Activated naive CD4-positive, alpha-beta T cell treated with anti-CD3 and anti-CD28 coated beads, Interleukin-2, amount 50 U/mL, for 72 hours (primary cell): ENCODE measurements at regions not wholly inside any gene's neighbourhood (a gene's known extent, or its start where the extent isn't known, plus 50 kb on each side); places are given as distances from the start of the nearest gene placed in this dataset.

Source experiments
- ATAC-seq, 2 donors: fragments of 150-1000 bp; cut with Tn5 transposase; 2 replicates each; pipeline ENCODE4 v1.10.0; 2021; ENCODE audit warnings: mild to moderate bottlenecking in 2 of 2, moderate library complexity in 2 of 2
- DNase-seq, 2 donors: peaks; one replicate each; pipeline ENCODE4 v3.0.0; 2021 to 2022; ENCODE audit warnings: low spot score in 2 of 2
- H3K27ac Mint-ChIP-seq, 2 donors: one replicate each; pipeline ENCODE4 v1.8.0; 2022; ENCODE audit warnings: mild to moderate bottlenecking in 2 of 2, mixed read lengths in 2 of 2
- H3K36me3 Mint-ChIP-seq, 2 donors: one replicate each; pipeline ENCODE4 v1.8.0; 2022; ENCODE audit warnings: mixed read lengths in 2 of 2
- H3K9me3 Mint-ChIP-seq, 2 donors: one replicate each; pipeline ENCODE4 v1.8.0; 2022; ENCODE audit warnings: mixed read lengths in 2 of 2

DNA sequence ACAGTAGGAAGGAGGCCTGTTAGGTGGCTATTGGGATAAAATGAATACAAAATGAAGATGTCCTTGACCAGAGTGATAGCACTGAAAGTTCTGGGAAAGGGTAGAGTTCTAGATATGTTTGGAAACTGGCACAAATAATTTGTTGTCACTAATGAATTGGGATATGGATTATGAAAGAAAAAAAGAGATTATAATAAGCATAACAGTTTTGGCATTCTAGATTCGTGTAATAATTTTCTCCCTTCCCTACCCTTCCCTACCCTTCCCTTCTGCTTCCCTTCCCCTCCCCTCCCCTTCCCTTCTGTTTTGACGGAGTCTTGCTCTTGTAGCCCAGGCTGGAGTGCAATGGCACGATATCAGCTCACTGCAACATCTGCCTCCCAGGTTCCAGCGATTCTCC lies 271.0 kb upstream of the PRR20A start:
- no peak for DNase-seq
- H3K9me3 Mint-ChIP-seq: peaks cover 6% of the 10 kb centered on the region in 2 donors

DNA sequence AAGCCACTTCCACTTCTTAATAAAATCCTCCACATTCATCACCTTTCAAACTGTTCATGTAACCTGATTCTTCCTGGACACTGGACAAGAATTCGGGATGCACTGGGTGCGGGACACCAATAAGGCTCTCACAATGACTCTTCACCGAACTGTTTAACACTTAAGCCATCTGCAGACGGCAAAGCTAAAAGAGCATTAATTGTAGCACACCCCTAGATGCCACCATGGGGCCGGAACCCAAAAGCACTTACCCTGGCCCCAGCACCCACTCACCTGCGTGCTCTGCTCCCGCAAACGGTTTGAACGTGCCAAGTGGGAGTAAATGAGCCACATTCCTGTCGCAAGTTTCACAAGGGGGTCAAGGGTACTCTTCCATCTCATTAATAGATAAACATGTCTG lies 254.3 kb upstream of the PRR20A start:
- Mint-ChIP-seq H3K9me3 (peaks cover 14 to 20% of the 10 kb centered on the region in 2 donors), H3K36me3 (no peaks in the 10 kb centered on the region), H3K27ac (no peak overlapping the region)
- no peak for ATAC-seq
- no peak for DNase-seq

More for the DNA sequence above, 271.0 kb upstream of the PRR20A start:
- ATAC-seq: no peak
- H3K27ac Mint-ChIP-seq: no peak overlapping the region
- no peaks in the 10 kb centered on the region for H3K36me3 Mint-ChIP-seq

DNA sequence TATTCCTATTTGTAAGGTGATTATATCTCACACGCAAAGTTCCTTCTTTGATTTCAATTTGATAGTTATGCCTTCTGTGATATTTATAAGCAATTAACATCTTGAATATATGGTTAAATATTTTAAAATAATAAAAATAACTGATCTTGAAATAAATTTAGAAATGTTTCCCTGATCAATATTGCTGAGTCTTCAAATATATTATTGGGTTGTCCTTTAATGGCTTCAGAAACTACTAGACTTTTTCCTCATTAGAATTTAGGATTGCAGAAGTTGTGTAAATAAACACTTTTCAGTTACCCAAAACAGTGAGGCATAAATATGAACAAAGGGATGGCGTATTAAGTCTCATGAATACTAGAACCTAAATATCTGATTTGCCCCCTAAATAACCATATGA lies 252.3 kb upstream of the PRR20A start:
- DNase-seq: no peak
- Mint-ChIP-seq H3K36me3 (no peaks in the 10 kb centered on the region), H3K9me3 (peaks cover 10 to 17% of the 10 kb centered on the region in 2 donors), H3K27ac (no peak overlapping the region)
- no peak for ATAC-seq

DNA sequence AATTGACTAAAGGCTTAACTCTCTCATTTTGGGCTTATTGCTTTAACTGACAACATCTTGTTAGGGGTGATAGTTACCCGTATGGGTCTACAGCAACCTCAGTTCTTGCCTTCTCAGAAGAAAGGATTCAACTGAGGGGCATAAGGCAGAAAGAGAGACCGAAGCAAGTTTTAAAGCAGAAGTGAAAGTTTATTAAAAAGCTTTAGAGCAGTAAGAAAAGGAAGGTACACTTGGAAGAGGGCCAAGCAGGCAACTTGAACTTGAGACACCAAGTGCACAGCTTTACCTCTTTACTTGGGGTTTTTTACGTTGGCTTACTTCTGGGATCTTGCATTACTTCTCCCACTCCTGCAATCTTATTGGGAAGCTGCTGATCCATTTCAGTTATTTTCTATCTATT lies 246.9 kb upstream of the PRR20A start:
- H3K27ac Mint-ChIP-seq: no peak overlapping the region
- H3K36me3 Mint-ChIP-seq: no peaks in the 10 kb centered on the region
- no peak for ATAC-seq
- no peak for DNase-seq
- peaks cover 8% of the 10 kb centered on the region in 2 donors for H3K9me3 Mint-ChIP-seq

DNA sequence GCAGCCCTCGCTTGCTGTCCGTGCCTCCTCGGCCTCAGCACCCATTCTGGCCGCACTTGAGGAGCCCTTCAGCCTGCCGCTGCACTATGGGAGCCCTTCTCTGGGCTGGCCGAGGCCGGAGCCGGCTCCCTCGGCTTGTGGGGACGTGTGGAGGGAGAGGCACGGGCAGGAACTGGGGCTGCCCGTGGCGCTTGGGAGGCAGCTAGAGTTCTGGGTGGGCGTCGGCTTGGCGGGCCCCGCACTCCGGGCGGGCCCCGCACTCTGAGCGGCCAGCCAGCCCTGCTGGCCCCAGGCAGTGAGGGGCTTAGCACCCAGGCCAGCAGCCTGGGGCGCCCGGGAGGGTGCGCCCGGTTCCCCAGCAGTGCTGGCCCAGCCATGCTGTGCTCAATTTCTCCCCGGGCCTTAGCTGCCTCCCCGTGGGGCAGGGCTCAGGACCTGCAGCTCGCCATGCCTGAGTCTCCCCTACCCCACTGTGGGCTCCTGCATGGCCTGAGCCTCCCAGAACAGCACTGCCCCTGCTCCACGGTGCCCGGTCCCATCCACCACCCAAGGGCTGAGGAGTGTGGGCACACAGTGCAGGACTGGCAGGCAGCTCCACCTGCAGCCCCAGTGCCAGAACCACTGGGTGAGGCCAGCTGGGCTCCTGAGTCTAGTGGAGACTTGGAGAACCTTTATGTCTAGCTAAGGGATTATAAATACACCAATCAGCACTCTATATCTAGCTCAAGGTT lies 240.0 kb upstream of the PRR20A start:
- peaks cover 3 to 4% of the 10 kb centered on the region in 2 donors for H3K9me3 Mint-ChIP-seq
- no peak for ATAC-seq
- H3K36me3 Mint-ChIP-seq: no peaks in the 10 kb centered on the region

DNA sequence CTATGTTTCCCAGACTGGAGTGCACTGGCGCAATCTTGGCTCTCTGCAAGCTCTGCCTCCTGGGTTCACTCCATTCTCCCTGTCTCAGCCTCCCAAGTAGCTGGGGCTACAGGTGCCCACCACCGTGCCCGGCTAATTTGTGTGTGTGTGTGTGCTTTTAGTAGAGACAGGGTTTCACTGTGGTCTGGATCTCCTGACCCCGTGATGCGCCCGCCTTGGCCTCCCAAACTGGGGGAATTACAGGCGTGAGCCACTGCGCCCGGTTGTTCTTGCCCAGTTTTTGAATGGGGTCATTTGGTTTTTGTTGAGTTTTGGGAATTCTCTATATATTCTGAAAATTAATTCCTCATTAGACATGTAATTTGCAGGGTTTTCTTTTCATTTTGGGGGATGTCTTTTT lies 238.4 kb upstream of the PRR20A start:
- ATAC-seq: no peak
- H3K9me3 Mint-ChIP-seq: peaks cover 3 to 4% of the 10 kb centered on the region in 2 donors

More for the DNA sequence above, 240.0 kb upstream of the PRR20A start:
- DNase-seq: no peak
- H3K27ac Mint-ChIP-seq: no peak overlapping the region

DNA sequence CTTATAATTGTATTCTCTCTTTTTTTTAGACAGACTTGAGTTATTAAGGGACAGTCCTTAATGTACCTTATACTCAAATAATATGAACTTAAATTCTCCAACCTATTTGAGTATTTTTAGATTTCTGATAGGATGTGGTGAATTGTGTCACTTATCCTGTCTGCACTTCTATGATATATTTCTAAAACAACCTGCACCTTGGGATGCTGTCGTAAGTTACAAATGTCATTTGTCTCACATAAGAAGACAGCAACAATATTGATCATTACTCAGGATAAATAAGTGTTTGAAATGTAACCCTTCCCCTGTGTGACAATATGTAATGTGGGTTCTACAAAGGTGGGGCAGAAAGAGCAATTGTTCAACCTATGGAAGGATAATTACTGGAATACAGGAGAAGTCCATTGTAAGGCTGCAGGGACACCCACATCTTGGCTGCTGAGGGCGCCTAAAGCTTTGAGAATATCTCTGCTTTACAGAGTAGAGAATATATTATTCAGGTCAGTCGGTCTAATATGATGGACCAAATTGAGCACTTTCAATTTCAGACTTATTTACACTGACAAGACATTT lies 236.9 kb upstream of the PRR20A start:
- Mint-ChIP-seq H3K36me3 (no peaks in the 10 kb centered on the region), H3K27ac (no peak overlapping the region), H3K9me3 (peaks cover 5 to 8% of the 10 kb centered on the region in 2 donors)
- ATAC-seq: no peak
- no peak for DNase-seq

More for the DNA sequence above, 238.4 kb upstream of the PRR20A start:
- no peak for DNase-seq
- Mint-ChIP-seq H3K27ac (no peak overlapping the region), H3K36me3 (no peaks in the 10 kb centered on the region)

DNA sequence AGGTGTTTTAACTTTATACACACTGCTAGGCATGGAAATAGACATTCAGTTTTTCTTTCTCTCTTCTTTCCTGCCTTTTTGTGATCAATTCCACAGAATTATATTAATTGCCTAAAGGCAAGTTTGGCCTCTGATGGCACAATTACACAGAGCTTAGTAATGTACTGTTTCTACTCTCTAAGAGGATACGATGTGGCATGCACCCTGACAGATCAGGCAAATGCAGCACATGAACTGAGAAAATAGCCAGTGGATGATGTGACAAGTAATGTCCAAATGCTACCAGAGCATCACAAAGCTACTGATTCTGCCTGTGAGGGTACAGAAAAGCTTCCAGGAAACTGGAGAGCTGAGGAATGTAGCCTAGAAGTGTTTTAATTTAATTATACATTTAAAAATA lies 233.8 kb upstream of the PRR20A start:
- ATAC-seq (no peak), DNase-seq (no peak)
- Mint-ChIP-seq H3K27ac (no peak overlapping the region), H3K9me3 (peaks cover 4 to 5% of the 10 kb centered on the region in 2 donors), H3K36me3 (peaks cover 0 to 5% of the 10 kb centered on the region in 2 donors)

DNA sequence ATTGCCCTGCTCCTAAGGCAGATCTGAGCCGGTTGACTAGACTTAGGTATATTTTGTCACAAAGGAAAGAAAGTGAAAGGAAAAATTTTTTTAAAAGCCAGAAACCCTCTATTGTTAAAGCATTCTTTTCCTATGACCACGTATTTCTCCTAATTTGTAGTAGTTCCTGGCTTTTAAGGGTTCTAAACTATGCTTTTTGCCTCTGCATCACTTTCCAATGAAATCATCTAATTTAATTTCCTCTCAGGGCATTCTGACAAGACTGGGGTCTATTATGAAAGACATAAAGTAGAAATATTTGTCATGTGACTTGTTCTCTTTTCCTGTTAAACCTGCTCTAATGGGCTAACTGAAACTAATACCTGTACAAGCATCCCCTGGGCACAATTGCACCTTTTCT lies 233.0 kb upstream of the PRR20A start:
- Mint-ChIP-seq H3K36me3 (peaks cover 0 to 5% of the 10 kb centered on the region in 2 donors), H3K27ac (no peak overlapping the region), H3K9me3 (peaks cover 5 to 9% of the 10 kb centered on the region in 2 donors)
- DNase-seq (no peak), ATAC-seq (no peak)

DNA sequence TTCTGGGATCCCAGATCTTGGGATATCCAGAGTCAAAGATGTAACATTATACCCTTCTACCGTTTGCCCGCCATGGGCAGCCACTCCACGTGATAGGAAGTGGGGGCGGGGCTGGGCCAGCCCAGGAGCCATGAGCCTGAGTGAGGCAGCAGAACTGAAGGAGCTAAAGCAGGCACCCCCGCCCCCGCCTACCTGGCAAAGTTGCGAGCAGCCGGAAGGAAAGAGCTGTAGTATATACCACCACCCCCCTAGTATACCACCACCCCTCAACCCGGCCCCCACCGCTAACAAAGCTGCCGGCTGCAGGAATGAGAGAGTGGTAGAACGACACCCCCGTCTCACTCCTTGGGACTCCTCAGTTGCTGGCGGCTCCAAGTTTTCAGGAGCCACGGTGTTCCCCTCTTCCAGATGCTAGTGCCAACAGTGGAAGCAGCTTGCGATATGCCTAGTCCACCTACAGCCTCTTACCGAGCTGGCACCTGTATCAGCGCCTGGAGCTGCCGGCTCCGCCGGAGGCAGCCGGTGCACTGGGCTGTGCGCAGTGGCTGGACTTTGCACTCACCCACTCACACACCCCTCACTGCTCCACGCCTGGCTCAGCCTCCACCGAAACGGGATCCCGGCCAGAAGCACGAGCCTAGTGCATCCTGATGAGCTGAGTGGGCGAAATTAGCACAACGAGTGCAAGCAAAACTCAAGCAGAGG lies 230.7 kb upstream of the PRR20A start:
- no peak overlapping the region for H3K27ac Mint-ChIP-seq
- H3K36me3 Mint-ChIP-seq: peaks cover 0 to 5% of the 10 kb centered on the region in 2 donors
- peaks cover 5 to 9% of the 10 kb centered on the region in 2 donors for H3K9me3 Mint-ChIP-seq
- ATAC-seq (no peak), DNase-seq (no peak)

DNA sequence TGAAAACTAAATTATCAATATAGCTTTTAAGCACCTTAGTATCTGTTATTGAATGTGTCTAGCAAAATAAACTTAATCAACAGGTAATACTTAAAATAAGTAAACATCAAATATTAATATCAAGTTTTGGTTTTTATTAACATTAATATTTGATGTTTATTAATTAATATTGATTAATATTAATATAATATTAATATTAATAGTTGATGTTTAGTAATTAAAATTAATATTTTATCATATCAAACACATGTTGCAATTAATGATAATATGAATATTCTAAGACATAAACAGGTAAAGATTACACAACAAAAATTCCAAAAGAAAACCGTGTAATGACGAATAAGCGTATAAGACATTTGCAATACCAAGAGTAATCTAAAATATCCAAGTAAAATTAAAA lies 222.8 kb upstream of the PRR20A start:
- H3K9me3 Mint-ChIP-seq: peaks cover 10 to 13% of the 10 kb centered on the region in 2 donors
- DNase-seq (no peak), ATAC-seq (no peak)
- H3K36me3 Mint-ChIP-seq: peaks cover 0 to 4% of the 10 kb centered on the region in 2 donors
- H3K27ac Mint-ChIP-seq: no peak overlapping the region

DNA sequence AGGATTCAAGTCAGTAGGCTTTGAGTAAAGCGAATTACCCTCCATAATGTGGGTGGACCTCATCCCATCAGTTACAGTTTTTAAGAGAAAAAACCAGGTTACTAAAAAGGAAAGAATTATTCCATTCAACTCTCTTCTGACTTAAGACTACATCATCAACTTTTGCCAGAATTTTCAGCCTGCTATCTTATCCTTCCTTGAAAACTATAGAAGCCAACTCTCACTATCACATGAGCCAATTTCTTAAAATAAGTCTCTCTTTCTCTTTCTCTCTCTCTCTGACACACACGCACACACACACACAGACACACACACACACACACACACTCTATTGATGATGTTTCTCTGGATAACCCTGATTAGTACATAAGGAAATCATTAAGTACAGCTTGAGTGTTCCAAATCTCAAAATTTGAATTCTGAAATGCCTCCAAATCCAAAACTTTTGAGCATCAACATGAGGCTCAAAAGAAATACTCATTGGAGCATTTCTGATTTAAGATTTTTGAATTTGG lies 217.0 kb upstream of the PRR20A start:
- Mint-ChIP-seq H3K36me3 (peaks cover 0 to 7% of the 10 kb centered on the region in 2 donors), H3K9me3 (peaks cover 20 to 21% of the 10 kb centered on the region in 2 donors), H3K27ac (no peak overlapping the region)
- no peak for DNase-seq
- ATAC-seq: no peak

DNA sequence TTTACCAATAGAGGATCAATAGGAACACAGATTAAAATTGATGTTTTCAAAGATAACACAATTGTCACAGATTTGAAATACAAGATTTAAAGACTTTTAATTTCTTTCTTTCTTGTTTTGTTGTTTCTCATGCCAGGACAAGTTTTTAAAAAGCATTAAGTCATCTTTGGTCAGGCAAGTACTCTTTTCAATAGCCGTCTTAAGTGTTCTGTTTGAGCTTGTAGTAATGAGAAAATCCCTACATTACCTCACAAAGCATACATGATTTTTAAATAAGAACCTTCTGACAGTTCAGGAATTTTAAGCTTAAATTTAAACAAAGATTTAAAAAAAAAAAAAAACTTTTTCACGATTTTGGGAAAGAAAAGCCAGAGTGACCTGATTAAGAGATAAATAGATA lies 216.3 kb upstream of the PRR20A start:
- no peak for ATAC-seq
- peaks cover 0 to 7% of the 10 kb centered on the region in 2 donors for H3K36me3 Mint-ChIP-seq
- DNase-seq: no peak
- no peak overlapping the region for H3K27ac Mint-ChIP-seq
- H3K9me3 Mint-ChIP-seq: peaks cover 15 to 20% of the 10 kb centered on the region in 2 donors

DNA sequence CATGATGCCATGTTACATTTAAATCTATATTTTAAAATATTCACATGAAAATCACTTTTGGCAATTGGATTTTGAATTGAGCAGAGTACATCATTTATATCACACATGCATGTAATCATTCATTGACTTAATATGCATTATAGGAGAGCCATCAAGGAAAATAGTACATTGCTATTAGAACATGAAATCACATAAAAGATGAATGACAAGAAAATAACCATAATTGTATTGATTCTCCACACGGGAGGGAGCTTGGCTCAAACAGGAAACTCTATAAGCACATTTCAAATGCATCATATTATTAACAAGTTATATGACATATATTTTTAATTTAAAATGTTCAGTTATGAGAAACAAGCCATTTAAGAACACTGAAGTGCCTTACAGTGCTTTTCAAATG lies 208.6 kb upstream of the PRR20A start:
- H3K27ac Mint-ChIP-seq: no peak overlapping the region
- H3K36me3 Mint-ChIP-seq: peaks cover 0 to 4% of the 10 kb centered on the region in 2 donors
- no peak for ATAC-seq
- H3K9me3 Mint-ChIP-seq: peaks cover 13 to 18% of the 10 kb centered on the region in 2 donors
- no peak for DNase-seq

DNA sequence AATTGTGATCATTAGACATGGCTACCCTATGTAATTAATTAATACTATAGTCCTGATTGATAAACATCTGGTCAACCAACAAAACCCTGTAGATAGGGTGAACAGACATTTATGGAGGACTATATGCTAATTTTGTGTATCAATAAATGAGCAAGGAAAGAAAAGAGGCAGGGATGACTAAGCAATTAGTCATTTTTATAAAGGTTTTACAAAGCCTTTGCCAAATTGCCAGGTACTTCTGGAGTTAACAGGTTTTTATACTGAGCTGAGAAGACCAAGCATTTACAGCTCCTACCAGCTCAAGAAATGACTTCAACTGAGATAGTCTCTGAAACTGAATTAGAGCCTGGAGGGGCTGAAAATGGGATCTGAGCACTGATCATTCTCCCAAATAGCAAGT lies 186.8 kb upstream of the PRR20A start:
- Mint-ChIP-seq H3K36me3 (no peaks in the 10 kb centered on the region), H3K9me3 (peaks cover 0 to under 1% of the 10 kb centered on the region in 2 donors), H3K27ac (no peak overlapping the region)
- DNase-seq: no peak
- no peak for ATAC-seq

DNA sequence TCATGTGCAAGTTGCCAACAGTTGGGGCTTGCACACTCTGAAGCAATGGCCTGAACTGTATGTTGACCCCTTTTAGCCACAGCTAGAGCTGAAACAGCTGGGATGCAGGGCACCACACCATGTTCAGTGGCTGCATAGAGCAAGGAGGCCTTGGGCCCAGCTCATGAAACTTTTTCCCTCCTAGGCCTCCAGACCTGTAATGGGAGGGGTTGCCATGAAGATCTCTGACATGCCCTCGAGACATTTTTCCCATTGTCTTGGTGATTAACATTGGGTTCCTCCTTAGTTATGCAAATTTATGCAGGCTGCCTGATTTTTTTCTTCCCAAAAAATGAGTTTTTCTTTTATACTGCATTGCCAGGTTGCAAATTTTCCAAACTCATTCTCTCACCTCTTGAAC lies 165.1 kb upstream of the PRR20A start:
- H3K9me3 Mint-ChIP-seq: peaks cover 18 to 28% of the 10 kb centered on the region in 2 donors
- no peak overlapping the region for H3K27ac Mint-ChIP-seq
- DNase-seq (no peak), ATAC-seq (no peak)
- peaks cover 7 to 15% of the 10 kb centered on the region in 2 donors for H3K36me3 Mint-ChIP-seq

DNA sequence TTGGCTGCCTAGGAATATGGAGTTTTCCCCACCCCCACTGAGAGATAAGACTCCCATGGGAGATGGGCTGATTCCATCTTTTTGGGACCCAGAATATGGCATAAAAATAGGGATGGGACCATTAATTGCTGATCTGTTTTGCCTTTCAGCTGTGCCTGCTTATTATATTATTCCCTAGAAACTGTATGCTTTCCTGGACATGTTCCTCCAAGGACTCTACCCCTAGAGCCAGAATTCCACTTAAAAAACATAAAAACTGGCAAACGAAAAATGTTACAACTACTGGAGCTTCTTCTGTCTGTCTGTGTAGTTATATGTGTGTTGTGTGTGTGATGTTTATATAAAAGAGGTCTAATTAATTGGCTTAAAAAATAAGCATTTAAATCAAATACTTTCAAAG lies 159.9 kb upstream of the PRR20A start:
- Mint-ChIP-seq H3K27ac (no peak overlapping the region), H3K9me3 (peaks cover 7 to 12% of the 10 kb centered on the region in 2 donors), H3K36me3 (peaks cover 0 to 5% of the 10 kb centered on the region in 2 donors)
- DNase-seq (no peak), ATAC-seq (no peak)
